Gastrocnemius medialis (tissue), 4 donors: ENCODE measurements at regions not wholly inside any gene's neighbourhood (a gene's known extent, or its start where the extent isn't known, plus 50 kb on each side); places are given as distances from the start of the nearest gene placed in this dataset.

Experiments
- ATAC-seq, 2 donors: fragments of 150-250 bp; one replicate each; pipeline ENCODE4 v1.9.1; 2016
- DNase-seq, 2 donors: peaks; one replicate each; pipeline ENCODE4 v3.0.0-alpha.2; 2019
- H3K27ac ChIP-seq, 4 donors: fragments of 200-600 bp; sonication (generic); 1 replicate in 1 of 4; 2 replicates in 3 of 4; pipeline ENCODE4 v1.5.1; 2016 to 2018; ENCODE audit warnings: mild to moderate bottlenecking in 2 of 4, moderate library complexity in 1 of 4
- H3K27me3 ChIP-seq, 3 donors: fragments of 200-600 bp; sonication (generic) in 2 of 3; 1 replicate in 1 of 3; 2 replicates in 2 of 3; pipeline versions ENCODE4 v1.5.1 to v1.6.0; 2016 to 2019; ENCODE audit warnings: mild to moderate bottlenecking in 1 of 3, moderate library complexity in 1 of 3
- H3K36me3 ChIP-seq, 2 donors: fragments of 200-600 bp; sonication (generic) in 1 of 2; one replicate each; pipeline ENCODE4 v1.5.1; 2017 to 2018
- H3K4me1 ChIP-seq, 2 donors: fragments of 200-600 bp; sonication (generic) in 1 of 2; one replicate each; pipeline ENCODE4 v1.5.1; 2016 to 2017; ENCODE audit warnings: mild to moderate bottlenecking in 2 of 2
- H3K4me3 ChIP-seq, 4 donors: fragments of 200-600 bp; sonication (generic) in 3 of 4; 1 replicate in 1 of 4; 2 replicates in 3 of 4; pipeline ENCODE4 v1.5.1; 2016 to 2019; ENCODE audit warnings: mild to moderate bottlenecking in 2 of 4
- H3K9me3 ChIP-seq, 3 donors: fragments of 200-600 bp; sonication (generic) in 2 of 3; 1 replicate in 1 of 3; 2 replicates in 2 of 3; pipeline ENCODE4 v1.5.1; 2016 to 2019
- POLR2A ChIP-seq, 2 donors: fragments of 450-650 bp; IDR thresholded peaks; one replicate each; pipeline ENCODE4 v1.6.1; 2017; ENCODE audit warnings: antibody characterized with exemption in 2 of 2, mild to moderate bottlenecking in 2 of 2, moderate library complexity in 2 of 2
- in situ Hi-C, 4 donors: fragments of 200-750 bp; cut with MboI; loops; one replicate each; pipeline versions ENCODE4 v1.15.0 to v1.8.0; 2017; ENCODE audit warnings: low sequenced_read_pairs in 4 of 4
- intact Hi-C: fragments of 100-400 bp; cut with DNase I; formaldehyde crosslinking; loops from one replicate; pipeline ENCODE4 v1.15.1; 2023; ENCODE audit warnings: low total_unique reads
- TF ChIP-seq, protein P1 (sequence below), 5 experiments: fragments of 450-650 bp in 3 of 5; fragments of 200-600 bp in 2 of 5; sonication (generic) in 2 of 5; IDR thresholded peaks in 4 of 5; conservative IDR thresholded peaks in 1 of 5; 1 replicate in 4 of 5; 2 replicates in 1 of 5; pipeline ENCODE4 v1.5.1; 2016 to 2019; ENCODE audit warnings: antibody characterized with exemption in 5 of 5, mild to moderate bottlenecking in 3 of 5, moderate library complexity in 3 of 5

GRCh38 chr17:73815474-73815873 is 171.2 kb upstream of the SDK2 start:
- H3K4me1 ChIP-seq: no peaks in the 10 kb centered on the region
- no peaks in the 10 kb centered on the region for H3K27me3 ChIP-seq
- DNase-seq (no peak), ATAC-seq (no peak)
- H3K4me3 ChIP-seq: no peak overlapping the region
- no peaks in the 10 kb centered on the region for H3K36me3 ChIP-seq
- TF ChIP-seq POLR2A (IDR thresholded peaks at IDR 0.05): no peak
- TF ChIP-seq, protein P1, sequence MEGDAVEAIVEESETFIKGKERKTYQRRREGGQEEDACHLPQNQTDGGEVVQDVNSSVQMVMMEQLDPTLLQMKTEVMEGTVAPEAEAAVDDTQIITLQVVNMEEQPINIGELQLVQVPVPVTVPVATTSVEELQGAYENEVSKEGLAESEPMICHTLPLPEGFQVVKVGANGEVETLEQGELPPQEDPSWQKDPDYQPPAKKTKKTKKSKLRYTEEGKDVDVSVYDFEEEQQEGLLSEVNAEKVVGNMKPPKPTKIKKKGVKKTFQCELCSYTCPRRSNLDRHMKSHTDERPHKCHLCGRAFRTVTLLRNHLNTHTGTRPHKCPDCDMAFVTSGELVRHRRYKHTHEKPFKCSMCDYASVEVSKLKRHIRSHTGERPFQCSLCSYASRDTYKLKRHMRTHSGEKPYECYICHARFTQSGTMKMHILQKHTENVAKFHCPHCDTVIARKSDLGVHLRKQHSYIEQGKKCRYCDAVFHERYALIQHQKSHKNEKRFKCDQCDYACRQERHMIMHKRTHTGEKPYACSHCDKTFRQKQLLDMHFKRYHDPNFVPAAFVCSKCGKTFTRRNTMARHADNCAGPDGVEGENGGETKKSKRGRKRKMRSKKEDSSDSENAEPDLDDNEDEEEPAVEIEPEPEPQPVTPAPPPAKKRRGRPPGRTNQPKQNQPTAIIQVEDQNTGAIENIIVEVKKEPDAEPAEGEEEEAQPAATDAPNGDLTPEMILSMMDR (IDR thresholded peaks at IDR 0.05 in 4 of 5, conservative IDR thresholded peaks at IDR 0.05 in 1 of 5): no peak
- intact Hi-C loops (no loop called here), in situ Hi-C loops (no loop called here)
- no peaks in the 10 kb centered on the region for H3K9me3 ChIP-seq
- no peak overlapping the region for H3K27ac ChIP-seq

- no peak for ATAC-seq
- Histone ChIP-seq H3K4me3 (no peak overlapping the region), H3K9me3 (no peaks in the 10 kb centered on the region), H3K4me1 (no peaks in the 10 kb centered on the region), H3K36me3 (no peaks in the 10 kb centered on the region), H3K27ac (no peak overlapping the region), H3K27me3 (peaks cover 0 to 9% (median 0%) of the 10 kb centered on the region in 3 donors)
- in situ Hi-C loops: no loop called here
- TF ChIP-seq, protein P1 (IDR thresholded peaks at IDR 0.05 in 4 of 5, conservative IDR thresholded peaks at IDR 0.05 in 1 of 5): no peak
- no peak for TF ChIP-seq POLR2A (IDR thresholded peaks at IDR 0.05)
- no peak for DNase-seq
- intact Hi-C loops: no loop called here
Measured at GRCh38 chr17:73819440-73820395, 175.5 kb upstream of the SDK2 start.

DNA sequence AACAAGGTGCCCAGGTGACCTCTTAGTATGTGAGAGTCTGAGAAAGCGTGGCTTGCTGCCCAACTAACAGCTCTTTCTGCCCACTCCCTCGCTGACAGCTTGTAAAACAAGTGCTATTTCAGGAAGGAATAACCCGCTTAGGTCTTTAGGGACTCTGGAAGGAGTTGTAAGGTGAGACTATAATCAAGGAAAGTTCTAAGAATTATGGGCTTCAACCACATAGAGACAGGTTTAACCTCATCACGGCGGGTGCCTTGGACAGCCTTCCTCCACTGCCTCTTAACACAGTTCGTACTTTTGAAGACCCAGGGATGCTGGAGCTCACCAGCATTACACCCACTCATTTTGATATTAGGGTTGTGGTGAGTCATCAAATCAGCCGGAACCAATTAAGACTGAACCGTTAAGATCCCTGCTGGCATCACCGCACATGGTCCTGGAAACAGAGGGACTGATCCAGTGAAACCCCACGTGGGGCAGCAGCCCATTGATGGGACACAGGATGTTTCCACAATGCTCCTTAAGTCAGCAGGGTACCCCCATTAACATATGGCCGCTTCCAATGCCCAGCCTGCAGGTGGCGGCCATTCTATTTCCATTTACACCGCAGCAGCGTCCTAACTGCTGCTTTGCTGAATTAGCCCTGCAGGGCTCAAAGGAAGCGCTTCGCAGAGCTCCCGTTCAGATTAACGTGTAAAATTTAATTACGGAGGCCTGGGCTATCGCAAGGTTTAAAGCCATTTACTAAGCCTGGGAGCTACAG is 176.6 kb upstream of the SDK2 start:
- Histone ChIP-seq H3K27ac (no peak overlapping the region), H3K36me3 (no peaks in the 10 kb centered on the region), H3K27me3 (peaks cover 0 to 9% (median 0%) of the 10 kb centered on the region in 3 donors), H3K4me3 (no peak overlapping the region), H3K4me1 (no peaks in the 10 kb centered on the region), H3K9me3 (no peaks in the 10 kb centered on the region)
- DNase-seq (no peak), ATAC-seq (no peak)
- in situ Hi-C loops (no loop called here), intact Hi-C loops (no loop called here)
- TF ChIP-seq POLR2A (IDR thresholded peaks at IDR 0.05): no peak
- TF ChIP-seq, protein P1 (IDR thresholded peaks at IDR 0.05 in 4 of 5, conservative IDR thresholded peaks at IDR 0.05 in 1 of 5): no peak

- in situ Hi-C loops (no loop called here), intact Hi-C loops (no loop called here)
- no peak for ATAC-seq
- Histone ChIP-seq H3K4me3 (no peak overlapping the region), H3K36me3 (no peaks in the 10 kb centered on the region), H3K4me1 (no peaks in the 10 kb centered on the region), H3K27ac (no peak overlapping the region), H3K9me3 (no peaks in the 10 kb centered on the region), H3K27me3 (peaks cover 0 to 9% (median 0%) of the 10 kb centered on the region in 3 donors)
- TF ChIP-seq, protein P1 (IDR thresholded peaks at IDR 0.05 in 4 of 5, conservative IDR thresholded peaks at IDR 0.05 in 1 of 5): no peak
- no peak for TF ChIP-seq POLR2A (IDR thresholded peaks at IDR 0.05)
- DNase-seq: no peak
Measured at GRCh38 chr17:73821665-73822064, 177.4 kb upstream of the SDK2 start.
